HG02852 (cell line): ENCODE measurements at regions not wholly inside any gene's neighbourhood (a gene's known extent, or its start where the extent isn't known, plus 50 kb on each side); places are given as distances from the start of the nearest gene placed in this dataset.

Source experiments
- ATAC-seq: cut with Tn5 transposase; IDR thresholded peaks from one replicate; pipeline ENCODE4 v1.9.1; 2021; ENCODE audit warnings: mild to moderate bottlenecking, moderate library complexity; ENCODE audit not compliant: unreplicated experiment

GRCh38 chr13:32960626-32961025 is 55.6 kb upstream of the KL start:
- ATAC-seq = no peak

- no peak for ATAC-seq
Observed at GRCh38 chr13:32961724-32962123, 54.5 kb upstream of the KL start.

GRCh38 chr13:32962342-32962741 is 53.9 kb upstream of the KL start:
- ATAC-seq = no peak

GRCh38 chr13:32964987-32965386 is 51.2 kb upstream of the KL start:
- no peak for ATAC-seq
